Activated T-cell treated with anti-CD3 and anti-CD28 coated beads, Interleukin-2, amount 50 U/mL, for 4 hours (primary cell): ENCODE measurements at regions not wholly inside any gene's neighbourhood (a gene's known extent, or its start where the extent isn't known, plus 50 kb on each side); places are given as distances from the start of the nearest gene placed in this dataset.
"Not testable (repeated sequence)": the region's sequence is repeated elsewhere in the genome, so short reads cannot be mapped to it uniquely, and the experiment has no call there.

ENCODE experiments used
- ATAC-seq, 2 donors: fragments of 200-7000 bp; cut with Tn5 transposase; one replicate each; pipeline ENCODE4 v1.10.0; 2021
- DNase-seq: peaks from one replicate; pipeline ENCODE4 v3.0.0-alpha.2; 2020
- H3K27me3 Mint-ChIP-seq: one replicate; pipeline ENCODE4 v1.8.0; 2021; ENCODE audit warnings: low read depth, mixed read lengths
- H3K36me3 Mint-ChIP-seq: one replicate; pipeline ENCODE4 v1.8.0; 2022; ENCODE audit warnings: mixed read lengths; ENCODE audit not compliant: insufficient read depth
- H3K4me1 Mint-ChIP-seq: one replicate; pipeline ENCODE4 v1.8.0; 2021; ENCODE audit warnings: low read depth, mixed read lengths
- H3K4me3 Mint-ChIP-seq: one replicate; pipeline ENCODE4 v1.8.0; 2021; ENCODE audit warnings: mild to moderate bottlenecking, moderate library complexity, mixed read lengths
- H3K9me3 Mint-ChIP-seq: one replicate; pipeline ENCODE4 v1.8.0; 2021; ENCODE audit warnings: mixed read lengths

- Mint-ChIP-seq H3K27me3 (peaks cover 2% of the 10 kb centered on the region), H3K4me1 (no peaks in the 10 kb centered on the region), H3K36me3 (no peaks in the 10 kb centered on the region), H3K4me3 (no peak overlapping the region), H3K9me3 (no peaks in the 10 kb centered on the region)
- ATAC-seq (no peak), DNase-seq (no peak)
These were observed 136.9 kb upstream of the PRICKLE2 start for GRCh38 chr3:64361962-64362735.

GRCh38 chr3:64361036-64361435 lies 135.8 kb upstream of the PRICKLE2 start:
- H3K4me3 Mint-ChIP-seq, H3K36me3 Mint-ChIP-seq, H3K4me1 Mint-ChIP-seq, H3K27me3 Mint-ChIP-seq, H3K9me3 Mint-ChIP-seq, ATAC-seq, DNase-seq: not testable (repeated sequence)

- Mint-ChIP-seq H3K9me3 (no peaks in the 10 kb centered on the region), H3K4me3 (no peak overlapping the region), H3K36me3 (no peaks in the 10 kb centered on the region), H3K4me1 (peaks cover 5% of the 10 kb centered on the region), H3K27me3 (no peaks in the 10 kb centered on the region)
- ATAC-seq (no peak), DNase-seq (no peak)
These were observed 135.0 kb upstream of the PRICKLE2 start for GRCh38 chr3:64360280-64360679.

GRCh38 chr3:64359735-64360134 lies 134.5 kb upstream of the PRICKLE2 start:
- no peak for DNase-seq
- Mint-ChIP-seq H3K9me3 (no peaks in the 10 kb centered on the region), H3K36me3 (no peaks in the 10 kb centered on the region), H3K4me3 (no peak overlapping the region), H3K27me3 (no peaks in the 10 kb centered on the region), H3K4me1 (peaks cover 7% of the 10 kb centered on the region)
- ATAC-seq, result no peak

- DNase-seq (no peak), ATAC-seq (no peak)
- Mint-ChIP-seq H3K9me3 (no peaks in the 10 kb centered on the region), H3K27me3 (no peaks in the 10 kb centered on the region), H3K4me3 (no peak overlapping the region), H3K36me3 (no peaks in the 10 kb centered on the region), H3K4me1 (peaks cover 7% of the 10 kb centered on the region)
These were observed 133.6 kb upstream of the PRICKLE2 start for GRCh38 chr3:64358853-64359252.

- no peaks in the 10 kb centered on the region for H3K27me3 Mint-ChIP-seq
- DNase-seq, result no peak
- H3K9me3 Mint-ChIP-seq, result no peaks in the 10 kb centered on the region
- no peaks in the 10 kb centered on the region for H3K36me3 Mint-ChIP-seq
- no peak for ATAC-seq
- no peak overlapping the region for H3K4me3 Mint-ChIP-seq
- peaks cover 7% of the 10 kb centered on the region for H3K4me1 Mint-ChIP-seq
These were observed 132.9 kb upstream of the PRICKLE2 start for GRCh38 chr3:64358176-64358575.

- Mint-ChIP-seq H3K9me3 (no peaks in the 10 kb centered on the region), H3K27me3 (no peaks in the 10 kb centered on the region), H3K36me3 (no peaks in the 10 kb centered on the region), H3K4me3 (no peak overlapping the region), H3K4me1 (peaks cover 7% of the 10 kb centered on the region)
- DNase-seq (no peak), ATAC-seq (no peak)
These were observed 132.2 kb upstream of the PRICKLE2 start for GRCh38 chr3:64357481-64357880.

GRCh38 chr3:64355401-64355807 lies 130.1 kb upstream of the PRICKLE2 start:
- no peak for DNase-seq
- Mint-ChIP-seq H3K27me3 (no peaks in the 10 kb centered on the region), H3K9me3 (no peaks in the 10 kb centered on the region), H3K4me3 (no peak overlapping the region), H3K4me1 (peaks cover 7% of the 10 kb centered on the region), H3K36me3 (no peaks in the 10 kb centered on the region)
- peak in 1 of 2 donors; percentile 48 for ATAC-seq

GRCh38 chr3:64354956-64355355 lies 129.7 kb upstream of the PRICKLE2 start:
- no peaks in the 10 kb centered on the region for H3K36me3 Mint-ChIP-seq
- DNase-seq (no peak), ATAC-seq (no peak)
- H3K4me3 Mint-ChIP-seq, result no peak overlapping the region
- H3K27me3 Mint-ChIP-seq, result no peaks in the 10 kb centered on the region
- peaks cover 7% of the 10 kb centered on the region for H3K4me1 Mint-ChIP-seq
- no peaks in the 10 kb centered on the region for H3K9me3 Mint-ChIP-seq

- no peaks in the 10 kb centered on the region for H3K36me3 Mint-ChIP-seq
- H3K4me3 Mint-ChIP-seq, result no peak overlapping the region
- DNase-seq (no peak), ATAC-seq (no peak)
- H3K27me3 Mint-ChIP-seq, result no peaks in the 10 kb centered on the region
- H3K4me1 Mint-ChIP-seq, result peaks cover 7% of the 10 kb centered on the region
- H3K9me3 Mint-ChIP-seq, result no peaks in the 10 kb centered on the region
These were observed 129.0 kb upstream of the PRICKLE2 start for GRCh38 chr3:64354221-64354620.

- no peak overlapping the region for H3K4me3 Mint-ChIP-seq
These were observed 128.0 kb upstream of the PRICKLE2 start for GRCh38 chr3:64353226-64353625.

GRCh38 chr3:64352639-64352992 lies 127.3 kb upstream of the PRICKLE2 start:
- Mint-ChIP-seq H3K36me3 (no peaks in the 10 kb centered on the region), H3K9me3 (no peaks in the 10 kb centered on the region), H3K4me1 (peaks cover 7% of the 10 kb centered on the region), H3K4me3 (no peak overlapping the region), H3K27me3 (peaks cover 4% of the 10 kb centered on the region)
- ATAC-seq, result no peak
- no peak for DNase-seq

More at GRCh38 chr3:64353226-64353625, 128.0 kb upstream of the PRICKLE2 start:
- peaks cover 7% of the 10 kb centered on the region for H3K4me1 Mint-ChIP-seq
- no peaks in the 10 kb centered on the region for H3K36me3 Mint-ChIP-seq
- DNase-seq (no peak), ATAC-seq (no peak)
- no peaks in the 10 kb centered on the region for H3K27me3 Mint-ChIP-seq
- no peaks in the 10 kb centered on the region for H3K9me3 Mint-ChIP-seq

GRCh38 chr3:64351713-64352638 lies 126.7 kb upstream of the PRICKLE2 start:
- no peaks in the 10 kb centered on the region for H3K9me3 Mint-ChIP-seq
- H3K4me1 Mint-ChIP-seq, result peaks cover 7% of the 10 kb centered on the region
- H3K27me3 Mint-ChIP-seq, result peaks cover 4% of the 10 kb centered on the region
- ATAC-seq (no peak), DNase-seq (no peak)
- no peak overlapping the region for H3K4me3 Mint-ChIP-seq
- H3K36me3 Mint-ChIP-seq, result no peaks in the 10 kb centered on the region

- H3K36me3 Mint-ChIP-seq, result no peaks in the 10 kb centered on the region
- no peak for DNase-seq
- H3K9me3 Mint-ChIP-seq, result no peaks in the 10 kb centered on the region
- peaks cover 7% of the 10 kb centered on the region for H3K27me3 Mint-ChIP-seq
- ATAC-seq, result no peak
- no peaks in the 10 kb centered on the region for H3K4me1 Mint-ChIP-seq
- no peak overlapping the region for H3K4me3 Mint-ChIP-seq
These were observed 124.3 kb upstream of the PRICKLE2 start for GRCh38 chr3:64349551-64349950.

GRCh38 chr3:64345371-64345770 lies 120.1 kb upstream of the PRICKLE2 start:
- Mint-ChIP-seq H3K27me3 (peaks cover 7% of the 10 kb centered on the region), H3K9me3 (no peaks in the 10 kb centered on the region), H3K36me3 (no peaks in the 10 kb centered on the region), H3K4me3 (no peak overlapping the region), H3K4me1 (no peaks in the 10 kb centered on the region)
- DNase-seq (no peak), ATAC-seq (no peak)
